GM23248 (cell line): ENCODE measurements at regions not wholly inside any gene's neighbourhood (a gene's known extent, or its start where the extent isn't known, plus 50 kb on each side); places are given as distances from the start of the nearest gene placed in this dataset.

Source experiments
- EZH2 ChIP-seq: fragments of 200-600 bp; sonication (generic); IDR thresholded peaks from 2 replicates; pipeline ENCODE4 v1.6.1; 2018; ENCODE audit warnings: antibody characterized with exemption, mild to moderate bottlenecking; ENCODE audit not compliant: insufficient read depth, poor library complexity, severe bottlenecking
- EZH2phosphoT487 ChIP-seq: fragments of 200-600 bp; sonication (generic); IDR thresholded peaks from 2 replicates; pipeline ENCODE4 v1.6.1; 2018; ENCODE audit warnings: antibody characterized with exemption, moderate library complexity, mild to moderate bottlenecking, low read depth; ENCODE audit not compliant: insufficient read depth

GRCh38 chr10:36440539-36440938 is 684.9 kb upstream of the ANKRD30A start:
- TF ChIP-seq EZH2 = no peak
- no peak for TF ChIP-seq EZH2phosphoT487
